ENCODE measurements at regions not wholly inside any gene's neighbourhood (a gene's known extent, or its start where the extent isn't known, plus 50 kb on each side); places are given as distances from the start of the nearest gene placed in this dataset.
A peak's percentile ranks its signal among the peaks of the same experiment; 100 is the strongest.

DNA sequence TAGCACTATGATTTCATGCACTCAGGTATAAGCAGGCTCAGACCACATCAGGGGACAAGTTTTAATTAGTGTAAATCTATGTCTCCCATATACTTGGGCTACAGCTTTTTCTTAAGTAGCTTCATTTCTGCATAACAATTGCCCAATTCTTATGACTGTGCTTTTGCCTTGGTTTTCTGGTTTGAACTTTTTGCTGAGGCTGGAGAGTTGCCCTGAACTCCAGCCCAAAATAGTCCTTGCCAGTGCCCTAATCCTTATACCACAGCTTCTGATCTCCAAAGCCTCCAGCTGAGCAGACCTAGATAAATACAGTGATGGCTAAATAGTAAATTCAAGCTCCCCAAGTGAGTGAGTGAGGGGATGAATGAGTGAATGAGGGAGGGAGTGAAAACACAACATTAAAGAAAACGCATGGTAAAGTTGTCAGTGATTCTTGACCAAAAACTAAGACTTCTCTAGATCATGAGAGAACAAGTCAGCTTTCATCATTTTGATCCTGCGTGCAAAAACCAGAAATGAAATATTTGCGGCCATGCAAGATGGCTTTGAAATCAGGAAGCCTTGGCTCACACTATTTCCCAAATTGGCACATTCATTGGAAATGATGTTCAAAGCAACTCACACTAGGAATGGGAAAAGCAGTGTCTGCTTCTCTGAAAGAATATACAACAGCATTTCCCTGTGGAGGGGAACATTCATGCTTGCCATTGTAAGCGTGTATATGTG lies 437.1 kb upstream of the CTSO start:
- DNase-seq, result no peak

- DNase-seq, result no peak
These were observed 435.2 kb upstream of the CTSO start for GRCh38 chr4:156388826-156389225.

DNA sequence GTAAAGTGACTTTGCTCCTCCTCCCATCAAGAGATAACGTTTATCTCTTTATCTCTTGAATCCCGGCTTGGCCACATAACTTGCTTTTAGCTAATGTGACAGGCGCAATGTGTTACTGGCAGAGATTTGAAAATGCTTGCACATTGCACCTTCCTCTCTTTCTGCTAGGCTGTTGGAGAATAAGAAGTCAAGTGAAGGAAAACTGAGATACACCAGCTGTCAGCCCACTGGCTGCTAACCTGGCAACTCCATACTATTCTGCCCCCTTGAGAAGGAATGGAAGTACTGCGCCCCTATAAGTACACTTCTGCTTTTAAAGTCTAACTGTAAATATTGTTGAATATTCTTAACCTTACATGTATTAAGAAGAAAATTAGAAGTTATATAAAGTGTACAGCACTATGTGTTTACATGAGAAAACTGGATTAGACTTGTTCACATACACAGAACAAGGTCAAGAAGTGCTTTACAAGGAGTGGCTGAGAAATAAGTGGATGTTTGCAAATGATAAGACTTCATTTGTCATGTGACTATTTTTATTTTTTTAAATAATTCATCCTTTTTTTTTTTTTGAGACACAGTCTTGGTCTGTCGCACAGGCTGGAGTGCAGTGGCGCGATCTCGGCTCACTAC lies 424.5 kb upstream of the CTSO start:
- peak; percentile 0 for DNase-seq

GRCh38 chr4:156377036-156377710 lies 423.5 kb upstream of the CTSO start:
- no peak for DNase-seq

- DNase-seq, result no peak
These were observed 421.2 kb upstream of the CTSO start for GRCh38 chr4:156374894-156375293.

DNA sequence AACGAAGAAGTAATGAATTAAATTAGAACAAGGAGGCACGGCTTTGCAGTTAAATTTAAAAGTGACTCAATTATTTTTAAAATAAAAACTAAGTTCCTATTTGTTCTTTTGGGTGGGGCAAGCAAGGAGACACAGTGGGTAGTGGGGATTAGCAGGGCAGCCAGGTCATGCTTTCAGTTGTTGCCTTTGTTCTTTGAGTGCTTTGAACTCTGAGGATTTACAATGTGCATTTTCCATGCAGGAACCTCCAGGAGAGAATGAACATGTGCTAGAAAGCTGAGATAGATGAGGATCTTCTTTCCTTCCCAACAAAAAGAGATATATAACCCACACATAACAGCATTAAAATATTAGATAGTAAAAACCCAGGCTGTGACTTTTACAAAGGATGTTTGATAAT lies 420.4 kb upstream of the CTSO start:
- no peak for DNase-seq

GRCh38 chr4:156367502-156367901 lies 413.8 kb upstream of the CTSO start:
- peak; percentile 25 for DNase-seq

GRCh38 chr4:156362581-156362980 lies 408.9 kb upstream of the CTSO start:
- DNase-seq, result no peak

GRCh38 chr4:156347412-156348075 lies 393.9 kb upstream of the CTSO start:
- DNase-seq, result no peak

GRCh38 chr4:156346959-156347385 lies 393.3 kb upstream of the CTSO start:
- DNase-seq, result no peak

GRCh38 chr4:156344397-156344796 lies 390.7 kb upstream of the CTSO start:
- no peak for DNase-seq

- no peak for DNase-seq
These were observed 382.8 kb upstream of the CTSO start for GRCh38 chr4:156336511-156336910.

DNA sequence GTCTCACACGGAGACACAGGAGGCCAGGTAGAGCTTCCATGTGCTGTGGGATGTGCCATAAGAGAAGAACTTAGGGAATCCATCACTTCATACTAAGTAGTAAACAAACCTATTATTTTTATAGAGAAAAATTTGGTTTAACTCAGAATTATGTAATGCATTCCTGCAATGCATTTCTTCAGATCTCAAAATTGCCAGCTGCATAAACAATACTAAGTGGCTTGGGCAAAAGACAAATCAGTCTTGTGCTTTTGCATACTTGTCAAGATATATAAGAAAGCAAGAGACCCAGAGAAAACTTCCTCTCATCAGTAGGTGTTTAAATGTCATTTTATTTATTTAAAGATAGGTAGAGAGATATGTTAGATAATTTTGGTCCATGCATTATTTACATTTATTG lies 382.1 kb upstream of the CTSO start:
- DNase-seq, result no peak

DNA sequence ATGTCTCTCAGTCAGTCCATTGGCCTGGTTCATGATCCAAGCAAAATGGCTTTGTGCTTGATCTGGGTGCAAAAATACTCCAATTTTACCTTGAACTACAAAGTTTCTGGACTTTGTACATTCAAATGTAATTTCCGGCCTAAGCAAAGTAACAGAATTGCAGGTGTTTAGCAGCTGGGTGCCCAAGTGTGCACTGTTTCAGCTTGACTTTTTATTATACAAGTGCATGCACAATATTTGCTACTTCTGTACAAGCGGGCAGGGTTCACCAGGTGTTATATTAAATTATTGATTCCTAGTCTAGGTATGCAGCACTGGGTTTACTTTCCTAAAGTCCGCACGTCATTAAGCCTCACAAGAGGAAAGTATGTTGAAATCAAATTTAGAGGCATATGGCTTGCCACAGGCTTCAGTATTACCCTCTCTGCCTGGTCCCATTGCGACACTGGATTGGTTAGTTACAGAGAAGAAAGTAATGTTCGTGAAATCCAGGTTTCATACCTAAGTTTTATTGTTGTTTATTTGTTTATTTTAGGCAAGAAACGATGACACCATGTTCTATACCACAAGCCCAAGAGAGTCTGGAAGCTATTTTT lies 376.9 kb upstream of the CTSO start:
- DNase-seq, result no peak

GRCh38 chr4:156329779-156330178 lies 376.1 kb upstream of the CTSO start:
- no peak for DNase-seq

DNA sequence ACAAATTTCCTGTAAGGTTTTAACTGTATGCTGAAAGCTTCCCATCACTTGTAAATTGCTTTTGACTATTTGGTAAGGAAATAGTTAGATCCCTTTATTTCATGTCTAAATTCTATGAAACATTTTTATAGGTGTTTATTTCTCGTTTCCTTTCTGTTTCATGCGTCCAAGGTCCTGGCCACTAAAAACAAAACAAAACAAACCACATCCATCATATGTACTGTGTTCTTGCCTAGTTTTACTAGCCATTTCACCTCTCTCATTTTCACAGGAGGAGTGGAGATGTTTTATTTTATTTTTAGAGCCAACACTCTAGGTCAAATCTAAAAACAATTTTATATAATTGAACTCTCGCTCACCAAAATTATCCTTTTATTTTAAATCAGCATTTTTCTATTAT lies 375.2 kb upstream of the CTSO start:
- no peak for DNase-seq

- no peak for DNase-seq
These were observed 372.6 kb upstream of the CTSO start for GRCh38 chr4:156326246-156326645.

DNA sequence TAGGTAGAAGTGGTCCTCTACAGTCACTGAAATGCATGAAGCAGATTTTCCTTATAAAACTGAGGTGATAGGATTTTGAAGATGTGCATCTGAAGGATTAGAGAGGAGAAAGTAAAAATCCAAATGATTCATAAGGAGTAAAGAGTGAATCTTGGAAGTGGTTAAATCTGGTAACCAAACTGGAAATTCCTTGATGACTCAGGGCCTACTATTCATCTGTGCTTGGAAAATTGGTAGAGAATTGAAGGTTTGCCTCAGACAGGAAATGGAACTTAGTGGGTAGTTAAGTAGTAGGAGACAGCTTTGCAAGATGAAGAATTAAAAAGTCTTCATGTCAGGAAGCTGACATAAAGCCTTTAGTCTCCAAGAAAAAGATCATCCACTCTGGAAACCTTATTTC lies 368.9 kb upstream of the CTSO start:
- DNase-seq, result no peak

GRCh38 chr4:156321203-156321602 lies 367.5 kb upstream of the CTSO start:
- DNase-seq, result no peak

- DNase-seq, result no peak
These were observed 359.8 kb upstream of the CTSO start for GRCh38 chr4:156313497-156313896.

DNA sequence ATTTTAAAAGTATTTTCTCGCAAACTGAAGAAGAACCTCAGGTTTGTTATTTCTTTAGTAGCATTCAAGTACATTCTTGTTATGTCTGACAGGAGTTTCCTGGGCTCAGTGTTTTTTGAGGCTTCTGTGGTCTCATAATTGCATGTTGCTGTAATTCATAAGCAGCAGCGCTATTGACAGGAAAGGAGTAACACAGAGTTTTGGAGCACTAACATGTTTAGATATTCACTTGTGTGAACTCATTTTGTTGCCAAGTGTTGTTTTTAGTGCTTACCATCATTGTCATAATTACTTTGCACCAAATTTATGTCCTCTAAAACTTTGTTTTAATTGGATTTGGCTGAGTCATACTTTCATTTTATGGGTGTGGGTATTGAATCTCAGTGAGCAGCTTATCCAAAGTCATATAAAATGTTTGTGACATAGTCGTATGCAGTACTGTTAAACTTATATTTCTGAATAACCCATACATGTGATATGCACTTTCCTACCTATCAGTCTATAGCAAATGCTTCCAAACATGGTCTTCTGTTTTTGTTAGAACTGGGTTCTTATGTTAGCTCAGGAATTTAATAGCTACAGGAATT lies 358.7 kb upstream of the CTSO start:
- no peak for DNase-seq

DNA sequence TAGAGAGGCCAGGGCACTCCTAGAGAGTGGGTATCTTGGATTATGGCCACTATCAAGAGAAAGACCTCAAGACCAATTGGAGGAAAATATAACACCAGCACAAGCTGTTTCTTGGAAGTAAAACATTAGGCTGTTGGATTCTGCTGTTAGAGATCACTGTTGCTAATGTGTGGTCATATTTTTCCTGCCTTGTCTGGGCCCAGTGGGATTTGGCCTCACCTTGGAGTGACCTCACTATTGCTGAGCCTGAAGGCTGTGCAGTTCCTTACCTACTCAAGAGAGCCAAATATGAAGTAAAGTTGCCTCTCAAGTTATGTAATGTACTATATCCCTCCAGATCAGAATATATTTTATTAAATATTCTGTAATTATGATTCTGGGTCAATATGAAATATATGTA lies 355.4 kb upstream of the CTSO start:
- DNase-seq, result no peak

DNA sequence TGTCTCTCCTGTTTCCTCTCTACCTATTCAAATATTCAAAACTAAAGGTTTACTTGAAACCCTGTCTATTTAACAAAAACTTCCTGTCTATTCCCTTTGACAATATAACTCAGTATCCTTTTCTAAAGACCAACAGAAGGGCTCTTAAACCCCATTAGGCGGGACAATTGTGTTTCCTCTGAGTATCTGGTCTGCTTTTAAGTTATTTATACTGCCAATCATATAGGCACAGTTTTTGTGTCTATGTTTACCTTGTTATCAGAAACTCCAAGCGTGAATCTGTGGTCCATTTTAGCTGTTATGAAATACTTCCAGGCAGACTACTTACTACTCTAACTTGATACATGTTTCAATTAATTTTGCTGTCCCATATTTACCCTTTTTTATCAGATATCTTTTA lies 350.0 kb upstream of the CTSO start:
- peak; percentile 7 for DNase-seq

Measured in NCI-H1105 (cell line).